NCI-H187 (cell line): ENCODE measurements at regions not wholly inside any gene's neighbourhood (a gene's known extent, or its start where the extent isn't known, plus 50 kb on each side); places are given as distances from the start of the nearest gene placed in this dataset.
"Not testable (repeated sequence)": the region's sequence is repeated elsewhere in the genome, so short reads cannot be mapped to it uniquely, and the experiment has no call there.

Experiments
- DNase-seq, 2 experiments: peaks; one replicate each; lab custom pipeline; 2025; lab: John Stamatoyannopoulos, UW

DNA sequence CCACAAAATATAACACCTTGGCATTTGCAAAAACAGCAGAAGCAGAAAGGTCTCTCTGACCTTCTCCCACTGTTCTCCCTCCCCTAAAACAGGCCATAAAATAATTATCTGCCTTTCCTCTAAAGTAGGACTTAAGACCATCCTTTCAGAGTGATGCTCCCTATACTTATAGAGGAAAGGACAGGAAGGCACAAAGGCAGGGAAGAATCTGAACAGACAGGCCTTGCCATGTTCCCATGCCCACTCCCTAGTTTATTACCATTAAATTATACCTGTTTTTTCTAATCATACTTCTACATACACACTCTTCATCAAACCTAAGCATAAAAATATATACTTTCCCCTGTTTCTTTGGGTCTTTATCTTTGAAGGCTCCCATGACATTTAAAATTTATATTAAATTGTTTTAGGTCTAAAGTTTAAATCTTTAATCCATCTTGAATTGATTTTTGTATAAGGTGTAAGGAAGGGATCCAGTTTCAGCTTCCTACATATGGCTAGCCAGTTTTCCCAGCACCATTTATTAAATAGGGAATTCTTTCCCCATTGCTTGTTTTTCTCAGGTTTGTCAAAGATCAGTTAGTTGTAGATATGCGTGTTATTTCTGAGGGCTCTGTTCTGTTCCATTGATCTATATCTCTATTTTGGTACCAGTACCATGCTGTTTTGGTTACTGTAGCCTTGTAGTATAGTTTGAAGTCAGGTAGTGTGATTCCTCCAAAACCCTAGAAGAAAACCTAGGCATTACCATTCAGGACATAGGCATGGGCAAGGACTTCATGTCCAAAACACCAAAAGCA is 755.8 kb upstream of the ADGRB3 start:
- DNase-seq = not testable (repeated sequence)

DNA sequence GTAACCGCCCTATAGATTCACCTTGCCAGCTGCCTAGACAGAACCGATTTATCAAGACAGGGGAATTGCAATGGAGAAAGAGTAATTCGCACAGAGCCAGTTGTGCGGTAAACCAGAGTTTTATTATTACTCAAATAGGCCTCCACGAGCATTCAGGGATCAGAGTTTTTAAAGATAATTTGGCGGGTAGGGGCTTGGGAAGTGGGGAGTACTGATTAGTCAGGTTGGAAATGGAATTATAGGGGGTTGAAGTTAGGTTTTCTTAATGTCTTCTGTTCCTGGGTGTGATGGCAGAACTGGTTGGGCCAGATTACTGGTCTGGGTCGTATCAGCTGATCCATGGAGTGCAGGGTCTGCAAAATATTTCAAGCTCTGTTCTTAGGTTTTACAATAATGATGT is 756.9 kb upstream of the ADGRB3 start:
- not testable (repeated sequence) for DNase-seq

DNA sequence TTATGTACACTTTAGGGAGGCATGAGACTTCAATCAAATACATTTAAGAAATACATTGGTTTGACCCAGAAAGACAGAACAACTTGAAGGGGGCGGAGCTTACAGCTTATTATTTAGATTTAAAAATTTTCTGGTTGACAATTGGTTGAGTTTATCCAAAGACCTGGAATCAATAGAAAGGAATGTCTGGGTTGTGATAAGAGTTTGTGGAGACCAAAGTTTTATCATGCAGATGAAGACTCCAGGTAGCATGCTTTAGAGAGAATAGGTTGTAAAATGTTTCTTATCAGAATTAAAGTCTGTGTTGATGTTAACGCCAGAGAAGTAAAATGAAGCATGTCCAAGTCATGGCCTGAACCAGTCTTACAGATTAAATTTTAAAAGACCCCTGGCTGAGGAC is 757.8 kb upstream of the ADGRB3 start:
- DNase-seq = no peak

DNA sequence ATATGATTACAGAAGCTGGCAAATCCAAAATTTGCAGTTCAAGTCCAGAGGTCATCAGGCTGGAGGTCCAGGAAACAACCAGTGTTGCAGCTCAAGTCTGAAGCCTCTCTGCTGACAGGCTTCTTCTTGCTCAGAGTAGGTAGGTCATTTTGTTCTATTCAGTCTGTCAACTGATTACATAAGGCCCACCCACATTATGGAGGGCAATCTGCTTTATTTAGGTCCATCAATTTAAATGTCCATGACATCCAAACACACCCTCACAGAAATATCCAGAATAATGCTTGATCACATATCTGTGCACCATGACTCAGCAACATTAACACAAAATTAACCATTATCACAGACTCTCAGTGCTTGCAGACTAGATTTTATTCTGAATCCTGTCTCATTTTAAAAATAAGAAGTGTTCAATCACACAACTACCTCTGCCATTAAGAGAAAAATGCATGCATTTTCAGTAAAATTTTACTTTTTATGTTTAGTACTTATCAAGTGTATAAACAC is 759.2 kb upstream of the ADGRB3 start:
- DNase-seq = no peak

DNA sequence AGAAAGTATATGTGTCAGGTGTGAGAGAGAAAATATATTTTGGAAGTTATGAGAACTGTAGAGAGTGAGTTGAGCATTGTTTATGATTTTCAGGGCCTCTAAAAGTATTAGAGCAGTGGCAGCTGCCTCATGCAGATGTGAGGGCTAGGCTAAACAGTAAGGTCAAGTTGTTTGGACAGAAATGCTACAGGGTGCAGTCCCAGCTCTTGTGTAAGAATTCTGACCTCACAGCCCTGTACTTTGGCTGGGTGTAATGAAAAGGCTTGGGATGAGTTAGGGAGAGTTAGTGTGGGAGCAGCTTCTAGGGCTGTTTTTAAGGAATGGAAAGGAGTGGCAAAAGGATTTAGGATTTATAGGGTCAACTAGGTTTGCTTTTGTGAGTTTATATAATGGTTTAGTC is 764.8 kb upstream of the ADGRB3 start:
- DNase-seq = no peak

DNA sequence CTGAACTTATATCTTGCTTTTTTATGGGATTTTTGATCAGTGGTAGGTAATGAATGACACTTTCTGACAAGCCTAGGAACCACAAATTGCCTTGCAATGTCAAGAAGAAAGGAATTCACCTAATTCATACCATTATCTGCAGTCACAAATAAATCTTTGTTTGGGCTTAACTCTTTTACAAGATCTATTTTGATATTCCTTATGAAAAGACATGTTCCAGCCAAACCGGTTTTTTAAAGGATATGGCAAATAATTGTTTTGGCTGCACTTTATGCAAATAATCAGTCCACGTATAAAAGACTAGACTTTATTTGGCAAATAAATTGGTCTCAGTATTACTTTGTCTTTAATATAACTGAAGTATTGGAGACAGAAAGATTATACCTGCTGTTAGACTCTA is 771.7 kb upstream of the ADGRB3 start:
- DNase-seq = no peak

DNA sequence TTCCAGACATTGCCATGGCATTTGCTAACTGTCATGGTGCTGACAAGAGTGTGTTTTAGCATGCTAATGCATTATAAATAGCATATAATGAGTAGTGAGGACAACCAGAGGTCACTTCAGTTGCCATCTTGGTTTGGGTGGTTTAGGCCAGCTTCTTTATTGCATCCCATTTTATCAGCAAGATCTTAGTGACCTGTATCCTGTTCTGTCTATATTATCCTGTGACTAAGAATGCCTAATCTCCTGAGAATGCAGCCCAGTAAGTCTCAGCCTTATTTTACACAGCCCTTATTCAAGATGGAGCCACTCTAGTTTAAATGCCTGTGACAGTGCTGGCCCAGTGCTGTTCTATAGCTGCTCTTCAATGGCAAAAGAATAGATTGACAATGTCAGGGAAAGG is 781.0 kb upstream of the ADGRB3 start:
- no peak for DNase-seq

DNA sequence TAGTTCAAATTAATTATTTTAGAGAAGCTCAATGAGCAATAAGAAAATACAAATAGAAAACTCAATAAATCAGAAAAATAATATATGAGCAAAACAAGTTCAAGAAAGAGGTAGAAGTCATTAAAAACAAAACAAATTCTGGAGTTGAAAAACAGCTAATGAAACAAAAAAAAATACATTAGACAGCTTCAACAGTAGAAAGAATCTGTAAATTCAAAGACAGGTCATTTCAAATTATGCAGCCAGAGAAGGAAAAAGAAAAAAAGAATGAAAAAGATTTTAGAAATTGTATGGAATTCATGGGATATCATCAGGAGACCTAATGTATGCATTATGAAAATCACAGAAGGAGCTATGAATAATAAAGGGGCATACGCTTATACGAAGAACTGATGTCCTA is 795.3 kb upstream of the ADGRB3 start:
- no peak for DNase-seq

DNA sequence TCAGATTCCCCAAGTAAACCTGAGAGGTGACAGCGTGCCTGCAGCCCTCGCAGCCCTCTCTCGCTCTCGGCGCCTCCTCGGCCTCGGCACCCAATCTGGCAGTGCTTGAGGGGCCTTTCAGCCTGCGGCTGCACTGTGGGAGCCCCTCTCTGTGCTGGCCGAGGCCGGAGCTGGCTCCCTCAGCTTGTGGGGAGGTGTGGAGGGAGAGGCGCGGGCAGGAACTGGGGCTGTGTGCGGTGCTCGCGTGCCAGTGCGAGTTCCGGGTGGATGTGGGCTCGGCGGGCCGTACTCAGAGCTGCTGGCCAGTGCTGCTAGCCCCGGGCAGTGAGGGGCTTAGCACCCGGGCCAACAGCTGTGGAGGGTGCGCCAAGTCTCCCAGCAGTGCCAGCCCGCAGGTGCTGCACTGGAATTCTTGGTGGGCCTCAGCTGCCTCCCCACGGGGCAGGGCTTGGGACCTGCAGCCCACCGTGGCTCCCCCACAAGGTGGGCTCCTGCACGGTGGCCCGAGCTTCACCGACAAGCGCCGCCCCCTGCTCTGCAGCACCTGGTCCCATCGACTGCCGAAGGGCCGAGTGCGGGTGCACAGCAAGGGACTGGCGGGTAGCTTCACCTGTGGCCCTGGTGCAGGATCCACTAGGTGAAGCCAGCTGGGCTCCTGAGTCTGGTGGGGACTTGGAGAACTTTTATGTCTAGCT is 809.7 kb upstream of the ADGRB3 start:
- DNase-seq = no peak

DNA sequence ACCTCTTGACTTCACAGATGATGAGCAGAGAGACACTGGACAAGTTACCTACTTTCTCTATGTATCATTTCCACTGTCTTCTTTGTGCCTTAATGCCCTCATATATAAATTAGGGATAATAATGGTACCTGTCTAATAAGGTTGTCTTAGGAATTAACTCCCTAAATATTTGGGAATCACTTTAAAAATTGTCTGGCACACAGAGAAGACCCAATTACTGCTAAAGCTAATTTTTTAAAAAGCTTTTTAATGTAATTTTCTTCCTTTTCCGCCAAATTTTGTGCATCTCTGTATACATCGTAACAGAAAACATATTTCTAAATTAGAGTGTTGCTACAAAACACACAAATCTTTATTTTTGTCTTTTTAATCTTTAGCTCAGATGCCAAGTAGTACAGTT is 816.8 kb upstream of the ADGRB3 start:
- no peak for DNase-seq

DNA sequence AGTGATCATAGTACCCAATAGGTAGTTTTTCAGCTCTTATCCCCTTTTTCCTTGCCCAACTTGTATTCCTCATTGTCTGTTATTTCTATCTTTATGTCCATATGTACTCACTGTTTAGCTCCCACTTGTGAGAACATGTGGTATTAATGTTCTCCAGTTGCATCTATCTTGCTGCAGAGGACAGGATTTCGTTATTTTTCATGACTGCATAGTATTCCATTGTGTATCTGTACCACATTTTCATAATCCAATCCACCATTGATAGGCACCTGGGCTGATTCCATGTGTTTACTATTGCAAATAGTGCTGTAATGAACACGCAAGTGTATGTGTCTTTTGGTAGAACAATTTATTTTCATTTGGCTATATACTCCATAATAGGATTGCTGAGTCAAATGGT is 819.5 kb upstream of the ADGRB3 start:
- DNase-seq = no peak

DNA sequence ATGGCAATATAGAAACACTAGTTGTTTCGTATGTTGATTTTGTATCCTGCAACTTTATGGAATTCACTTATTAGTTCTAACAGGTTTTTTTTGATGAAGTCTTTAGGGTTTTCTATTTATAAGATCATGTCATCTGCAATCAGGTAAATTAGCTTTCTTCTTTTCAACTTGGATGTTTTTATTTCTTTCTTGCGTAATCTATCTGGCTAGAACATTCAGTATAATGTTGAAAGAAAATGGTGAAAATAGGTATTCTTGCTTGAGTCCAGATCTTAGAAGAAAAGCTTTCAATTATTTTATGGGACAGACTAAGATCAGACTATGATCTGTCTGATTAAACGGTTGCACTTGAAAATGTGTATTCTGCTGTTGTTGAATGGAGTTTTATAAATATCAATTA is 820.8 kb upstream of the ADGRB3 start:
- no peak for DNase-seq

DNA sequence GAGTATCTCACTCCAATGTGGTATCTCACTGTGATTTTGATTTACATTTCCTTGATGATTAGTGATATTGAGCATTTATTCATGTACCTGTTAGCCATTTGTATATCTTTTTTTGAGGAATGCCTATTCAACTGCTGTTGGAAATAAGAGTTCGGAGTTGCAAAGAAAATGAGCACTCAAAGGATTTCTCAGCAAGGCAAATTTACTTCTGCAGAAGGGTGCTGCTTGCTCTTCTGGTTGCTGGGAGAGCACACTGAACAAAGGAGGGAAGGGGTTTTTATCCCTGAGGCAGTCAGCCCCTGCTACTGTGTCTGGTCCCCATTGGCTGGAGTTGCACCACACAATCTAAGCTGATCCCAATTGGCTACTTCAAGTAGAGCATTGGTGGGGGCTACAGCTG is 822.4 kb upstream of the ADGRB3 start:
- no peak for DNase-seq

DNA sequence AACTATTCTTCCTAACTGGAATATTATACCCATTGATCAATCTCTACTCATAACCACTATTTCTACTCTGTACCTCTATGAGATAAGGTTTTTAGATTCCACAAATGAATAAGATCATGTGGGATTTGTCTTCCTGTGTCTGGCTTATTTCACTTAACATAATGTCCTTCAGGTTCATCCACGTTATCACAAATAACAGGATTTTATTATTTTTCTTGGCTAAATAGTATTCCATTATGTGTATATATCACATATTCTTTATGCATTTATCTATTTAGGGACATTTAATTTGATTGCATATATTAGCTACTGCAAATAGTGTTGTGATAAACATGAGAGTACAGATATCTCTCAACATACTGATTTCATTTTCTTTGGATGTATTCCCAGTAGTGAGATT is 823.0 kb upstream of the ADGRB3 start:
- no peak for DNase-seq

DNA sequence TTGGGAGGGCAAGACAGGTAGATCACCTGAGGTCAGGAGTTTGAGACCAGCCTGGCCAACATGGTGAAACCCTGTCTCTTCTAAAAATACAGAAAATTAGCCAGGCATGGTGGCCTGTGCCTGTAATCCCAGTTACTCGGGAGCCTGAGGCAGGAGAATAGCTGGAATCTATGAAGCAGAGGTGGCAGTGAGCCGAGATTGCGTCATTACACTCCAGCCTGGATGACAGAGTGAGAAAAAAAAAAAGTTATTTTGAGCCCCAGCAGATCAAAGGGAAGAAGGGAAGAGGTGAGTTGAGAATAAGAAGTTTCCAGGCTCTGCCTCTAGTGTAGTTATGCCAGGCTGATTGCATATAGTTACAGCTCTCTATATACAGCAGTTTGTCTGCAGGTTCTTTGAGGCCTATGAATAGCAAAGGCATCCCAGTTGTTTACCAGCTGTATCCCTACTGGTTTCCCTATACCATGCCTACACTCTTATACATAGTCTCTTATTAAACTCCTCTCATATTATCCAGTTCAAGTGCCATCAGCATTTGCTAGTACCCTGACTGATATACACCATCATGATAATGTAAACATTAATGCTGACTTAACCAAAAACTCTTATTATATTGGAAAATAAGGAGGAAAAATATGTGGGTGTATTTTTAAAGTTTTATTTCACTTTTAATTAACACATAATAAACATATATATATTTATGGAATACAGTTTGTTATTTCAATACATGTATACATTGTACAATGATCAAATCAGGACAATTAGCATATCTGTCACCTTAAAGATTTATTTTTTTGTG is 823.6 kb upstream of the ADGRB3 start:
- DNase-seq = no peak

DNA sequence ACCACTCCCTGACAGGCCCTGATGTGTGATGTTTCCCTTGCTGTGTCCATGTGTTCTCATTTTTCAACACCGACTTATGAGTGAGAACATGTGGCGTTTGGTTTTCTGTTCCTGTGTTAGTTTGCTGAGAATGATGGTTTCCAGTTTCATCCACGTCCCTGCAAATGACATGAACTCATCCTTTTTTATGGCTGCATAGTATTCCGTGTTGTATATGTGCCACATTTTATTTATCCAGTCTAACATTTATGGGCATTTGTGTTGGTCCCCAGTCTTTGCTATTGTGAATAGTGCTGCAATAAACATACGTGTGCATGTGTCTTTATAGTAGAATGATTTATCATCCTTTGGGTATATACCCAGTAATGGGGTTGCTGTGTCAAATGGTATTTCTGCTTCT is 830.3 kb upstream of the ADGRB3 start:
- not testable (repeated sequence) for DNase-seq

DNA sequence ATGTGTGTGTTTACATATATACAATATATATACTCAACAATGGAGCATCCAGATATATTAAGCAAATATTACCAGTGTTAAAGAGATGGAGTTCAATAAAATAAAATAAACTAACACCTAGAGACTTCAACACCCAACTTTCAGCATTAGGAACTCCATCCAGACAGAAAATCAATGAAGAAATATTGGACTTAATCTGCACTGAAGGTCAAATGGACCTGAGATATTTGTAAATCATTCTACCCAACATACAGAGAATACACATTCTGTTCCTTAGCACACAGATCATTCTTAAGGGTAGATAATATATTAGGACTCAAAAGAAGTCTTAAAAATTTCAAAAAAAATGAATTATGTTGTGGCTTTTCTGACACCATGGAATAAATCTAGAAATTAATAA is 832.3 kb upstream of the ADGRB3 start:
- DNase-seq = no peak

DNA sequence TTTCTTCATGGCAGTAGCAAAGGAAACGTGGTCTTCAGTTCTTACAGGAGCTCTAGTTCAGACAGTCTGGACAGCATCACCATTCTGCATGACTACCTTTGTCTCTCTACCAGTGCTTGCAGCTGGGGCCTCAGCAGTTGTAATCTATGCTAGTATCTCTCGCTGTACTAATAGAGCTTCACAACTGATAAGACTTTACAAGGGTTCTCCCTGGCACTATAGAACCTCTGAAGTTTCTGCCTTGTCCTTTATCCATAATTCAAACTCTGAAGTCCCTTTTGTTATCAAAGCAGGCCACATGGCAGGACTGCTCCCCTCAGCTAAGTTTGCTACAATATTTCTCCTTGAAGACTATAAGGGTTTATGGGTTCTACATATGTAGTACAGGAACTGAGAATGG is 842.1 kb upstream of the ADGRB3 start:
- no peak for DNase-seq

DNA sequence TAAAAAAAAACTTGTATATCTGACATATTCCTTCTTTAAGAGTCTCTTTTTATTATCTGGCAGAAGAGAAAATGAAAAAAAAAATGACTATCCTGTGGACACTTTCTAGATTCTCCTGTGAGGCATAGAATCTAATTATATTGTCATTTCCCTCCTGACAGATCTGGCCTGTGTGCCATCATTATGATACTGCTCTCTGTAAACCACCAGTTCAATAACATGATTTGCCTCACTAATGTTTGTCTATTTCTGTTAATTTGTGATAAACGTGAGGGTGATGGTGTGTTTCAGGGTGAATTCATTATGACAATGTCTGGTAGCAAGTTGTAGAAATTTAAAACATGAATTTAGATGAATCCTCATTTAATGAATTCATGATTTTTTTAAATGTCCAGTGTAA is 844.5 kb upstream of the ADGRB3 start:
- no peak for DNase-seq

DNA sequence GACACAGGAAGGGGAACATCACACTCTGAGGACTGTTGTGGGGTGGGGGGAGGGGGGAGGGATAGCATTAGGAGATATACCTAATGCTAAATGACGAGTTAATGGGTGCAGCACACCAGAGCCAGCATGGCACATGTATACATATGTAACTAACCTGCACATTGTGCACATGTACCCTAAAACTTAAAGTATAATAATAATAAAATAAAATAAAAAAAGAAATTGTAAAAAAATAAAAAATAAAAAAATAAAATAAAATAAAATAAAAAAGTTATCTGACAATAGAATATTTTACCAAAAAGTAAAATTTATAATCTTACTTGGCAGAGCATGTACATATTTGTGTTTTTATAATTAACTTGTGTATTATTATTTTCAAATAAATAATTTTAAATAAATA is 848.0 kb upstream of the ADGRB3 start:
- not testable (repeated sequence) for DNase-seq

DNA sequence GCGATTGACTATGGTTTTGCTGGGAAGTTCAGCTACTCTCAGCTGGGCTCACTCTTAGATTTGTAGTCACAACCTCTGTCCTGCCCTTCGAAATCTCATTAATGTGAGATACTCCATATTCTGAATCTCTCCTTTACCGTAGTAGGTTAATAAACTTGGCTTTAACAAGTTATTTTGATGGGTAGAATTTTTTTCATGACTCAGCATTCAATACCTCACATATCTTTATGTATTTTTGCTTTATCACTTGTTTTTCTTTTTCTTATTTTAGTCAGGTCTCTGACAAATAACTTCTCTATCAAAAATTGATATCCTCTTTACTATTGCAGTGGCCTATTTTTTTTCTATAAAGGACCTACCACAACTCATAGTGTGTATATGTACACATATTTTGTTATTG is 855.2 kb upstream of the ADGRB3 start:
- DNase-seq = no peak

DNA sequence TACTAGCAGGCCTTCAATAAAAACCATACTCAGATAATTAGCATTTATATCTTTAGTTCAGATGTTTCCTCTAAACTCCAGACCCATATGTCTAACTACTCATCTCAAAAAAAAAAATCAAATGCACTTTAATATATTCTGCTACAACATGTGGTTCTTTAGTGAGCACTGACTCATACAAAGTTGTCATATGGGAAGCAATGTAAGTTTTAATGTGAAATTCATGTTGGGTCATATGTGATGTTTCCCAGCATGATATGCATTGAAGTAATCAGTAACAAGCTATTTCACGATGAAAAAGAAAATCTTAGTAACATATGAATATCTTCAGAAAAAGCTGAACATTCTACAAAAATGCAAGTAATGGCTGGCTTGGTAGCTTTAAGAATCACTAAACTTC is 859.7 kb upstream of the ADGRB3 start:
- DNase-seq = no peak

DNA sequence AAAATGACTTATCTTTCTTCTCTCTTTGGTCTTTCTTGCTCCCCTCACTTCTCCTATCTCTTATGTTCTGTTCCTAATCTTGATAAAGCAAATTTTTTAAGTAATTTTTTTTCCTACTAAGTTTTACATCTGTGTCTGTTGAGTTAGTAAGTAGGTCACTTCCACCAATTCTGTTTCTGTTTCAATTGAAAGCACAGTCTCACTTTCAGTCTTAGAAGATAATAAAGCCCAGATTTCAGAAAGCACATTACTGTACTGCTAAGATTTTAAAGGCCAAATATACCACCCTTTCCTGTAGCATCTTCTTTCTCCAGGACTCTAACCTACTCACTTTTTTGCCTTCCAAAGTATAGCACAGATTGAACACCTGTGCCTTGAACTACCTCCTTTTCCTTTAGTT is 866.1 kb upstream of the ADGRB3 start:
- no peak for DNase-seq
